Upper lobe of right lung (tissue), 1 donor: ENCODE measurements at regions not wholly inside any gene's neighbourhood (a gene's known extent, or its start where the extent isn't known, plus 50 kb on each side); places are given as distances from the start of the nearest gene placed in this dataset.

Source experiments
- ATAC-seq: fragments of 200-7000 bp; cut with Tn5 transposase; one replicate; pipeline ENCODE4 v1.9.1; 2020; ENCODE audit warnings: mild to moderate bottlenecking, moderate library complexity
- DNase-seq: peaks from one replicate; pipeline ENCODE4 v3.0.0-alpha.2; 2020
- H3K27ac ChIP-seq: fragments of 200-600 bp; one replicate; pipeline ENCODE4 v1.8.0; 2022
- H3K27me3 ChIP-seq: fragments of 200-600 bp; one replicate; pipeline ENCODE4 v1.8.0; 2022; ENCODE audit warnings: mild to moderate bottlenecking
- H3K36me3 ChIP-seq: fragments of 200-600 bp; one replicate; pipeline ENCODE4 v1.8.0; 2022
- H3K4me1 ChIP-seq: fragments of 200-600 bp; one replicate; pipeline ENCODE4 v1.8.0; 2022
- H3K4me3 ChIP-seq: fragments of 200-600 bp; one replicate; pipeline ENCODE4 v1.8.0; 2022; ENCODE audit warnings: mild to moderate bottlenecking
- H3K9me3 ChIP-seq: fragments of 200-600 bp; one replicate; pipeline ENCODE4 v1.8.0; 2022
- CTCF ChIP-seq: fragments of 200-600 bp; IDR thresholded peaks from one replicate; pipeline ENCODE4 v1.8.0; 2022; ENCODE audit warnings: antibody characterized with exemption
- intact Hi-C: fragments of 100-400 bp; cut with DNase I; formaldehyde crosslinking; loops from one replicate; pipeline ENCODE4 v1.11.0; 2022
- donor health status: DM: no; HTN: yes; CAD: no; lungs with severe emphysema.

DNA sequence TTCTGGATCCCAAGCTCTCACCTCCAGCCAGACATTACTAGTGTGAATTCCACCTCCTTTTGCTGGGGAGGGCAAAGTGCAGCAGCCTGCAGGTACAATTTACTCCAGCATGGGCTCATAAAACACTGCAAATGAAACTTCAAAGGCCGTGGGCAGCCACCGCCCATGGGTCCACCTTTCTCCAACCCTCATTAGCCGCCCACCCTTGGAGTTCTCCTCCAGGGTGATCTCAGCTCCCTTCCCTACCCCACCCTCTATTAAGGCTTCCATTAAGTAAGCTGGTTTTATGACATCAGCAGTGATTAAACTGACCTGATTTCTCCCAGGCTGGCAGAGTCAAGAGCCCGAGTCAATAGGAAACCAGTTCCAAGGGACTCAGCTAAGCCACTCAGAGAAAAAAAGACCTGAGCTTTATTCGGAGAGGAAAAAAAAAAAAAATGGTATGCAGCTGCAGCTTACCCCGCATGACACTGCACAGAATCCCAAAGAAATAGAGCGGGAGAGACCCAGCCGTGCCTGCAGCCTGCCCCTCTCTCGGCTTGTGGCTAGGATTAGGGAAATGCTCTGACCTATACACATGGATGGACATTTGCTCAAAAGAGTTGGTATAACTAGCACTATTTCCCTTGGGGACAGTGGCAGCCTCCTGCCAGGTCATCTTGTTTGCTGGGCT is 319.6 kb downstream of the PTTG2 start:
- intact Hi-C loops: no loop called here
- DNase-seq: no peak
- TF ChIP-seq CTCF: no peak
- H3K27ac ChIP-seq: no peak overlapping the region
- no peaks in the 10 kb centered on the region for H3K36me3 ChIP-seq
- ATAC-seq: peak; percentile 67
- H3K9me3 ChIP-seq: no peaks in the 10 kb centered on the region
- H3K4me3 ChIP-seq: no peak overlapping the region
- H3K4me1 ChIP-seq: peaks cover 10% of the 10 kb centered on the region
- no peaks in the 10 kb centered on the region for H3K27me3 ChIP-seq

DNA sequence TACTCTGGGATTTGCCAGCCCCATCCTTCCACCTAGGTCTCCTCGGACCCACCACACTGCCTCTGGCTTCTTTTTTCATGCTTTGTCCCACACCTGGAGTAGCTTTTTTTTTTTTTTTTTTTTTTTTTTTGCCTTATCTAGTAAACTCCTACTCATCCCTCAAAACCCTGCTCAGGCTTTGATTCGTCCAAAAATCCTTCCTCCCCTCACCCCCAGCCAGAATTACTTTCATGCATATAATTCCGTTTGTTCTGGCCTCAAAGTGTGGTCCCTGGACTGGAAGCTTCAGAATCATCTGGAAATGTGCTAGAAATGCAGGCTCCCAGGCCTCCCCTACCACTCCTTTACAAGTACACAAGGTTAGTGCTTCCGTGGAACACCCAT is 320.1 kb downstream of the PTTG2 start:
- Histone ChIP-seq H3K4me1 (peaks cover 10% of the 10 kb centered on the region), H3K9me3 (no peaks in the 10 kb centered on the region), H3K36me3 (no peaks in the 10 kb centered on the region), H3K4me3 (no peak overlapping the region), H3K27ac (no peak overlapping the region), H3K27me3 (no peaks in the 10 kb centered on the region)
- intact Hi-C loops: no loop called here
- no peak for TF ChIP-seq CTCF
- ATAC-seq: no peak
- DNase-seq: no peak

- TF ChIP-seq CTCF: no peak
- Histone ChIP-seq H3K27ac (no peak overlapping the region), H3K27me3 (no peaks in the 10 kb centered on the region), H3K4me3 (no peak overlapping the region), H3K9me3 (no peaks in the 10 kb centered on the region), H3K36me3 (no peaks in the 10 kb centered on the region), H3K4me1 (peaks cover 10% of the 10 kb centered on the region)
- ATAC-seq: no peak
- intact Hi-C loops: no loop called here
- no peak for DNase-seq
Observed at GRCh38 chr4:38281371-38282071, 321.3 kb downstream of the PTTG2 start.

GRCh38 chr4:38283724-38284123 is 323.5 kb downstream of the PTTG2 start:
- no peaks in the 10 kb centered on the region for H3K27me3 ChIP-seq
- TF ChIP-seq CTCF: no peak
- peaks cover 10% of the 10 kb centered on the region for H3K4me1 ChIP-seq
- peak; percentile 57 for ATAC-seq
- H3K4me3 ChIP-seq: no peak overlapping the region
- no peaks in the 10 kb centered on the region for H3K36me3 ChIP-seq
- no peak overlapping the region for H3K27ac ChIP-seq
- no peak for DNase-seq
- H3K9me3 ChIP-seq: no peaks in the 10 kb centered on the region
- intact Hi-C loops: no loop called here

DNA sequence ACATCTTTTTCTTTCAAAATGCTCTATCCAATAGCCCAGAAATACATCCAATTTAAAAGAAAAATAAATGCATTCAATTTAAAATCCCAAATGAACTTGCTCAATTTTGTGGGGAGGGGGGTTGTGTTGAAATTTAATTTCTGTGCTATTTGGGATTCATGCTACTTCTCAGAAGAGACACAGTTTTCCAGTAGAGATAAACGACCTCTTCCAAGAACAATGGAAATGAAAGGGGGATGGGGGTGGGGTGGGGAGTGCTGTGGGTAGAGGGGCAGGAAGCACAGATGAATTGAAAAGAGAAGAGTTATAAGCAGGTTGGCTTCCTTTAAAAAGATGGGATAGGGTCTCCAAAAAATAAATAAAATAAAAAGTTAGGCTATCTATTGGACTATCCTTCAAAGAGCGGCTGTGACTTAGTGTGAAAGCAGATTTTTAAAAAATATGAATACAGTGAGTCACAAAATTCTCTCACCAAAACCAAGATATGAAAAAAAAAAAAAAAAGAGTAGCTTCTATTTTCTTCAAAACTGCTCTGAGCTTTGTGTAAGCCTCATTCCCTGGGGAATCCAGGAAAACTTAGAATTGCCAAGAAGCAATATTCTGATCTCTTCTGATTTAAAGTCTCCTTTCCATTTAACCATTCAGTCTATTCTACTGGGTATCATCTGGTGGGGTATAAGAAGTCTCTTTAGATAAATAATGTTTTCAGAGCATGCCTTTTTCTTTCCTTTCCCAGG is 324.3 kb downstream of the PTTG2 start:
- Histone ChIP-seq H3K4me3 (no peak overlapping the region), H3K4me1 (peaks cover 10% of the 10 kb centered on the region), H3K36me3 (no peaks in the 10 kb centered on the region), H3K27ac (no peak overlapping the region), H3K9me3 (no peaks in the 10 kb centered on the region), H3K27me3 (no peaks in the 10 kb centered on the region)
- no peak for ATAC-seq
- intact Hi-C loops: no loop called here
- DNase-seq: no peak
- TF ChIP-seq CTCF: no peak
